ENCODE measurements at regions not wholly inside any gene's neighbourhood (a gene's known extent, or its start where the extent isn't known, plus 50 kb on each side); places are given as distances from the start of the nearest gene placed in this dataset.

DNA sequence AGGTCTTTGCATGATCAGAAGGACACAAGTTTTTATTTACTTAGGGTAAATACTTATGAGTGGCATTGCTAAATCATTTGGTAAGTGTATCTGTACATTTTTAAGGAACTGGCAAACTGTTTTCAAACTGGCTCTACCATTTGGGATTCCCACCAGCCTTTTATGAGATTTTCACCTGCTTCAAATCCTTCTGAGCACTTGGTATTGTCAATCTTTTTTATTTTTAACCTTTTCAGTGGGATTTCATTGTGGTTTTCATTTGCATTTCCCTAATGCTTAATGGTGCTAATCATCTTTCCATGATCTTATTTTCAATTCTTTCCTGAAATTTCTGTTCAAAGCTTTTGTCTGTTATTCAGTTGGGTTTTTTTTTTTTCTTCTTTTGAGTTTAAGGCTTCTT lies 475.6 kb downstream of the MAN2A1 start:
- H3K36me3 ChIP-seq (replicated peaks in 1 of 2; ENCODE audit: insufficient read depth in 1 of 2, low read depth in 2 of 2), result no peaks in the 10 kb centered on the region
- no peak overlapping the region for H3K4me3 ChIP-seq
- no peak overlapping the region for H3K27ac ChIP-seq
- H3K4me1 ChIP-seq, result no peaks in the 10 kb centered on the region
- intact Hi-C loops (cut with DNase I), result no loop called here
- H3K9me3 ChIP-seq, result peaks cover 0 to under 1% (median 0%) of the 10 kb centered on the region in 3 donors
- DNase-seq (no peak), ATAC-seq (no peak)
- no peak for TF ChIP-seq POLR2A (IDR thresholded peaks at IDR 0.05)
- TF ChIP-seq, protein P1, sequence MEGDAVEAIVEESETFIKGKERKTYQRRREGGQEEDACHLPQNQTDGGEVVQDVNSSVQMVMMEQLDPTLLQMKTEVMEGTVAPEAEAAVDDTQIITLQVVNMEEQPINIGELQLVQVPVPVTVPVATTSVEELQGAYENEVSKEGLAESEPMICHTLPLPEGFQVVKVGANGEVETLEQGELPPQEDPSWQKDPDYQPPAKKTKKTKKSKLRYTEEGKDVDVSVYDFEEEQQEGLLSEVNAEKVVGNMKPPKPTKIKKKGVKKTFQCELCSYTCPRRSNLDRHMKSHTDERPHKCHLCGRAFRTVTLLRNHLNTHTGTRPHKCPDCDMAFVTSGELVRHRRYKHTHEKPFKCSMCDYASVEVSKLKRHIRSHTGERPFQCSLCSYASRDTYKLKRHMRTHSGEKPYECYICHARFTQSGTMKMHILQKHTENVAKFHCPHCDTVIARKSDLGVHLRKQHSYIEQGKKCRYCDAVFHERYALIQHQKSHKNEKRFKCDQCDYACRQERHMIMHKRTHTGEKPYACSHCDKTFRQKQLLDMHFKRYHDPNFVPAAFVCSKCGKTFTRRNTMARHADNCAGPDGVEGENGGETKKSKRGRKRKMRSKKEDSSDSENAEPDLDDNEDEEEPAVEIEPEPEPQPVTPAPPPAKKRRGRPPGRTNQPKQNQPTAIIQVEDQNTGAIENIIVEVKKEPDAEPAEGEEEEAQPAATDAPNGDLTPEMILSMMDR (IDR thresholded peaks at IDR 0.05), result no peak
- no peaks in the 10 kb centered on the region for H3K27me3 ChIP-seq

GRCh38 chr5:110167384-110167783 lies 477.7 kb downstream of the MAN2A1 start:
- Histone ChIP-seq H3K4me1 (no peaks in the 10 kb centered on the region), H3K27ac (no peak overlapping the region), H3K36me3 (replicated peaks in 1 of 2; ENCODE audit: insufficient read depth in 1 of 2, low read depth in 2 of 2) (no peaks in the 10 kb centered on the region), H3K9me3 (peaks cover 0 to 10% (median 0%) of the 10 kb centered on the region in 3 donors), H3K4me3 (no peak overlapping the region), H3K27me3 (no peaks in the 10 kb centered on the region)
- ATAC-seq, result no peak
- no peak for TF ChIP-seq POLR2A (IDR thresholded peaks at IDR 0.05)
- TF ChIP-seq, protein P1 (IDR thresholded peaks at IDR 0.05), result no peak
- 81 to 92% methylated on average over 2 of the region's 2 CpGs for WGBS, 2 donors
- intact Hi-C loops (cut with DNase I), result no loop called here
- no peak for DNase-seq

DNA sequence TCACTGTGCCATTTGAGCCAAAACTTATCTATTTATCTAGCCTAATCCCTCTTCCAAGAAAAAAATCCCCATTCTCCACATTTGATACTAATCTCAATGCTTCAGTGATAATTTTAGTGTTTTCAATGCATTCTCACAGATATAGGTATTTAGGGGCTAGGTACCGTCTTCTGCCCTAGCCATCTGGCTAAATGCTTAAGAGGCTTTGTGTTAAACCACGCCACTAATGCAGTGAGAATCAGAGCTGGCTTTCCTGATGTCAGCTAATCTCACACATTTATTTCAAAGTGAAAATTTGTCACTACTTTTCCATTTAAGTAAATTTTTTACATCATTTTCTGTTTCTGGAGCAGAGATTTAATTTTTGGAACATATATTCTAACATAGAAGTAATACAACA lies 479.7 kb downstream of the MAN2A1 start:
- Histone ChIP-seq H3K36me3 (replicated peaks in 1 of 2; ENCODE audit: insufficient read depth in 1 of 2, low read depth in 2 of 2) (no peaks in the 10 kb centered on the region), H3K4me3 (no peak overlapping the region), H3K4me1 (no peaks in the 10 kb centered on the region), H3K27me3 (no peaks in the 10 kb centered on the region), H3K27ac (no peak overlapping the region), H3K9me3 (peaks cover 0 to 10% (median 0%) of the 10 kb centered on the region in 3 donors)
- ATAC-seq (no peak), DNase-seq (no peak)
- TF ChIP-seq, protein P1 (IDR thresholded peaks at IDR 0.05), result no peak
- no peak for TF ChIP-seq POLR2A (IDR thresholded peaks at IDR 0.05)
- intact Hi-C loops (cut with DNase I), result no loop called here
- 81 to 83% methylated on average over 2 of the region's 2 CpGs for WGBS, 2 donors

DNA sequence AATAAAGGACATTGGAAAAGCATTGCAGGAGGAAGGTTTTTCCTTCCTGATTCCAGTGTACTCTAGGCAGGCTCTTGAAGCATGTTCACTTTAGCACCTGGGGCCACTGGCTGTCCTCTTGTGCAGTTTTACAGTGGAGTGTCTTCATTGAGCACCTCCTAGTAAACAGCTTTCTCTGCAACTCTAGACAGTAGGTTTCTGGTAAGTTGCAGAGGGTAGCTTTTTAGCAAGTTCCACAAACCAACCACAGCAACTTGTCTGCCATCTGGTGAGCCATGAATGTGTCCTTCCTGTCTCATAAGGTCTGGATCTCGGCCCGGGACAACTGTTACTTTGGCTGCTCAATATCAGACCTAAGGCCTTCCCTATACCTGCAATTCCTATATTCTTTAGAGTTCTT lies 488.0 kb downstream of the MAN2A1 start:
- WGBS, 2 donors, result 74 to 75% methylated on average over 2 of the region's 2 CpGs
- no peak for TF ChIP-seq POLR2A (IDR thresholded peaks at IDR 0.05)
- TF ChIP-seq, protein P1 (IDR thresholded peaks at IDR 0.05), result no peak
- no peaks in the 10 kb centered on the region for H3K36me3 ChIP-seq (replicated peaks in 1 of 2; ENCODE audit: insufficient read depth in 1 of 2, low read depth in 2 of 2)

DNA sequence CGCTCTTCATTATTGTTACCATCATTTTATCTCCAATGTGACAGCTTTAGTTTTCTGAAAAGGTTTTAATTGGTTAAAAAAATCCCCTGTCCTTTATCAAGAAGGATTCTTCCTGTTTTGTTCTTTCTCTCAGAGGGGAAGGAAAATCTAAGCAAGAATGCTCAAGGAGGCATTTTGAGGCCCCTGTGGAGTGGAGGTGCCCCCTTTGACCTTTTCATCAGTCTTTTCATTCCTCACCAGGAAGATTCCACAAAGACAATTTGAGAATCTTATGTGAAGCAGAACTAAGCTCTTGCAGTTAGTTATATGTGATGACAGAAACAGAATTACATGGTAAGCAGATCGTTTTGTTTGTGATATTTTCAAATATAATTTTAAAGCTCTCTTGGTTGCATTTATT lies 489.6 kb downstream of the MAN2A1 start:
- no peak for ATAC-seq
- Histone ChIP-seq H3K9me3 (no peaks in the 10 kb centered on the region), H3K27me3 (no peaks in the 10 kb centered on the region), H3K36me3 (replicated peaks in 1 of 2; ENCODE audit: insufficient read depth in 1 of 2, low read depth in 2 of 2) (no peaks in the 10 kb centered on the region), H3K4me3 (no peak overlapping the region), H3K27ac (no peak overlapping the region), H3K4me1 (no peaks in the 10 kb centered on the region)
- 46 to 53% methylated on average over 2 of the region's 2 CpGs for WGBS, 2 donors
- intact Hi-C loops (cut with DNase I), result no loop called here
- TF ChIP-seq POLR2A (IDR thresholded peaks at IDR 0.05), result no peak
- TF ChIP-seq, protein P1 (IDR thresholded peaks at IDR 0.05), result no peak
- DNase-seq, result no peak

More for the DNA sequence above, 488.0 kb downstream of the MAN2A1 start:
- ATAC-seq (no peak), DNase-seq (no peak)
- no peaks in the 10 kb centered on the region for H3K9me3 ChIP-seq
- H3K27ac ChIP-seq, result no peak overlapping the region
- no peak overlapping the region for H3K4me3 ChIP-seq
- H3K27me3 ChIP-seq, result no peaks in the 10 kb centered on the region
- no peaks in the 10 kb centered on the region for H3K4me1 ChIP-seq
- intact Hi-C loops (cut with DNase I), result no loop called here
